SK-N-SH treated with all-trans-retinoic acid at 6 μM for 48 hours (cell line): ENCODE measurements at regions not wholly inside any gene's neighbourhood (a gene's known extent, or its start where the extent isn't known, plus 50 kb on each side); places are given as distances from the start of the nearest gene placed in this dataset.

ENCODE experiments used
- ATAC-seq: fragments of 200-7000 bp; cut with Tn5 transposase; 3 replicates; pipeline ENCODE4 v1.9.1; 2020; ENCODE audit warnings: mild to moderate bottlenecking, moderate library complexity
- ARNTL ChIP-seq: fragments of 450-650 bp; formaldehyde crosslinking; IDR thresholded peaks from 2 replicates; pipeline ENCODE4 v1.5.0; 2020; ENCODE audit warnings: low read depth, mild to moderate bottlenecking, moderate library complexity, borderline replicate concordance
- CSDC2 ChIP-seq: fragments of 250-450 bp; sonication (Bioruptor Pico); IDR thresholded peaks from 2 replicates; pipeline ENCODE4 v1.5.0; 2020; ENCODE audit warnings: mild to moderate bottlenecking, moderate library complexity
- CSRNP3 ChIP-seq: fragments of 250-450 bp; sonication (Bioruptor Pico); IDR thresholded peaks from 2 replicates; pipeline ENCODE4 v1.5.1; 2021; ENCODE audit warnings: mild to moderate bottlenecking, moderate library complexity
- ESRRG ChIP-seq: fragments of 250-450 bp; sonication (Bioruptor Pico); IDR thresholded peaks from 2 replicates; pipeline ENCODE4 v1.6.1; 2021; ENCODE audit warnings: mild to moderate bottlenecking
- GLIS3 ChIP-seq: fragments of 250-450 bp; sonication (Bioruptor Pico); IDR thresholded peaks from 2 replicates; pipeline ENCODE4 v1.5.0; 2020; ENCODE audit warnings: mild to moderate bottlenecking, moderate library complexity
- RARB ChIP-seq: fragments of 250-450 bp; sonication (Bioruptor Pico); IDR thresholded peaks from 2 replicates; pipeline ENCODE4 v1.8.0; 2021; ENCODE audit warnings: mild to moderate bottlenecking, moderate library complexity
- SNAI2 ChIP-seq: fragments of 250-450 bp; sonication (Bioruptor Pico); IDR thresholded peaks from 2 replicates; pipeline ENCODE4 v1.5.0; 2020; ENCODE audit warnings: mild to moderate bottlenecking, moderate library complexity
- TCF4 ChIP-seq: fragments of 250-450 bp; sonication (Bioruptor Pico); IDR thresholded peaks from 2 replicates; pipeline ENCODE4 v1.8.0; 2021; ENCODE audit warnings: mild to moderate bottlenecking, moderate library complexity, borderline replicate concordance
- ZFP3 ChIP-seq: fragments of 250-450 bp; sonication (Bioruptor Pico); IDR thresholded peaks from 2 replicates; pipeline ENCODE4 v1.5.0; 2020; ENCODE audit warnings: mild to moderate bottlenecking, moderate library complexity
- ZNF565 ChIP-seq: fragments of 450-650 bp; formaldehyde crosslinking; conservative IDR thresholded peaks from 2 replicates; pipeline ENCODE4 v1.5.0; 2020; ENCODE audit warnings: low read depth, mild to moderate bottlenecking, moderate library complexity
- ZNF8 ChIP-seq: fragments of 450-650 bp; formaldehyde crosslinking; IDR thresholded peaks from 2 replicates; pipeline ENCODE4 v1.5.0; 2020; ENCODE audit warnings: mild to moderate bottlenecking, moderate library complexity
- TF ChIP-seq, protein P1 (sequence below): fragments of 250-450 bp; sonication (Bioruptor Pico); IDR thresholded peaks from 2 replicates; pipeline ENCODE4 v1.5.0; 2020; ENCODE audit warnings: mild to moderate bottlenecking, moderate library complexity
- TF ChIP-seq, protein P2 (sequence below): fragments of 250-450 bp; sonication (Bioruptor Pico); IDR thresholded peaks from 2 replicates; pipeline ENCODE4 v1.8.0; 2021; ENCODE audit warnings: low read depth, mild to moderate bottlenecking, moderate library complexity, borderline replicate concordance
- TF ChIP-seq, protein P3 (sequence below): fragments of 250-450 bp; sonication (Bioruptor Pico); IDR thresholded peaks from 2 replicates; pipeline ENCODE4 v1.5.1; 2020; ENCODE audit warnings: low read depth, mild to moderate bottlenecking, moderate library complexity
- TF ChIP-seq, protein P4 (sequence below): fragments of 250-450 bp; sonication (Bioruptor Pico); IDR thresholded peaks from 2 replicates; pipeline ENCODE4 v1.8.0; 2020; ENCODE audit warnings: mild to moderate bottlenecking, moderate library complexity, borderline replicate concordance

DNA sequence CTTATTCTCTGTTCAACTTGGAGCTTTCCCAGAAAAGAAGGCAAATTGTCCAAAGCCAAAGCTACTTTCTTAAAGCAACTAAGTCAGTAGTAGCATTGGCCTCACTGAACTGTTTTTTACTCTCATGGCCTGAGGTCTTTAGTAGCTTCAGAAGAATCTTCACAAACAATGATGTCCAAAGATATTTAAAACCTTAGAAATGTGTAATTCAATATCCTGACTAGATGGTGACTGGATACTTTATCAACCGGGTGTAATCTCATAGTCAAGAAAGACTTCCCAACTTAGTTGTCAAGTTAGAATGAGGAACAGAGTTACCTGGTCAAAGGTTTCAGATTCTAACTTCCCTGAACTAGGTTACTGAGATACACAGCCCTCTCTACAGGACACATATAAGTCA lies 226.3 kb upstream of the ARHGEF26 start:
- ATAC-seq = no peak
- TF ChIP-seq ARNTL (CRISPR knock-in tag) (no peak), RARB (no peak), ZNF565 (CRISPR knock-in tag) (no peak), CSRNP3 (CRISPR knock-in tag) (no peak), TCF4 (CRISPR knock-in tag) (no peak), CSDC2 (no peak), ZNF8 (no peak), GLIS3 (CRISPR knock-in tag) (no peak), ESRRG (CRISPR knock-in tag) (no peak), SNAI2 (CRISPR knock-in tag) (no peak)
- TF ChIP-seq, protein P1, sequence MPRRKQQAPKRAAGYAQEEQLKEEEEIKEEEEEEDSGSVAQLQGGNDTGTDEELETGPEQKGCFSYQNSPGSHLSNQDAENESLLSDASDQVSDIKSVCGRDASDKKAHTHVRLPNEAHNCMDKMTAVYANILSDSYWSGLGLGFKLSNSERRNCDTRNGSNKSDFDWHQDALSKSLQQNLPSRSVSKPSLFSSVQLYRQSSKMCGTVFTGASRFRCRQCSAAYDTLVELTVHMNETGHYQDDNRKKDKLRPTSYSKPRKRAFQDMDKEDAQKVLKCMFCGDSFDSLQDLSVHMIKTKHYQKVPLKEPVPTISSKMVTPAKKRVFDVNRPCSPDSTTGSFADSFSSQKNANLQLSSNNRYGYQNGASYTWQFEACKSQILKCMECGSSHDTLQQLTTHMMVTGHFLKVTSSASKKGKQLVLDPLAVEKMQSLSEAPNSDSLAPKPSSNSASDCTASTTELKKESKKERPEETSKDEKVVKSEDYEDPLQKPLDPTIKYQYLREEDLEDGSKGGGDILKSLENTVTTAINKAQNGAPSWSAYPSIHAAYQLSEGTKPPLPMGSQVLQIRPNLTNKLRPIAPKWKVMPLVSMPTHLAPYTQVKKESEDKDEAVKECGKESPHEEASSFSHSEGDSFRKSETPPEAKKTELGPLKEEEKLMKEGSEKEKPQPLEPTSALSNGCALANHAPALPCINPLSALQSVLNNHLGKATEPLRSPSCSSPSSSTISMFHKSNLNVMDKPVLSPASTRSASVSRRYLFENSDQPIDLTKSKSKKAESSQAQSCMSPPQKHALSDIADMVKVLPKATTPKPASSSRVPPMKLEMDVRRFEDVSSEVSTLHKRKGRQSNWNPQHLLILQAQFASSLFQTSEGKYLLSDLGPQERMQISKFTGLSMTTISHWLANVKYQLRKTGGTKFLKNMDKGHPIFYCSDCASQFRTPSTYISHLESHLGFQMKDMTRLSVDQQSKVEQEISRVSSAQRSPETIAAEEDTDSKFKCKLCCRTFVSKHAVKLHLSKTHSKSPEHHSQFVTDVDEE (CRISPR knock-in tag) = no peak
- TF ChIP-seq, protein P2, sequence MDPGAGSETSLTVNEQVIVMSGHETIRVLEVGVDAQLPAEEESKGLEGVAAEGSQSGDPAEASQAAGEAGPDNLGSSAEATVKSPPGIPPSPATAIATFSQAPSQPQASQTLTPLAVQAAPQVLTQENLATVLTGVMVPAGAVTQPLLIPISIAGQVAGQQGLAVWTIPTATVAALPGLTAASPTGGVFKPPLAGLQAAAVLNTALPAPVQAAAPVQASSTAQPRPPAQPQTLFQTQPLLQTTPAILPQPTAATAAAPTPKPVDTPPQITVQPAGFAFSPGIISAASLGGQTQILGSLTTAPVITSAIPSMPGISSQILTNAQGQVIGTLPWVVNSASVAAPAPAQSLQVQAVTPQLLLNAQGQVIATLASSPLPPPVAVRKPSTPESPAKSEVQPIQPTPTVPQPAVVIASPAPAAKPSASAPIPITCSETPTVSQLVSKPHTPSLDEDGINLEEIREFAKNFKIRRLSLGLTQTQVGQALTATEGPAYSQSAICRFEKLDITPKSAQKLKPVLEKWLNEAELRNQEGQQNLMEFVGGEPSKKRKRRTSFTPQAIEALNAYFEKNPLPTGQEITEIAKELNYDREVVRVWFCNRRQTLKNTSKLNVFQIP (CRISPR knock-in tag) = no peak
- TF ChIP-seq, protein P3, sequence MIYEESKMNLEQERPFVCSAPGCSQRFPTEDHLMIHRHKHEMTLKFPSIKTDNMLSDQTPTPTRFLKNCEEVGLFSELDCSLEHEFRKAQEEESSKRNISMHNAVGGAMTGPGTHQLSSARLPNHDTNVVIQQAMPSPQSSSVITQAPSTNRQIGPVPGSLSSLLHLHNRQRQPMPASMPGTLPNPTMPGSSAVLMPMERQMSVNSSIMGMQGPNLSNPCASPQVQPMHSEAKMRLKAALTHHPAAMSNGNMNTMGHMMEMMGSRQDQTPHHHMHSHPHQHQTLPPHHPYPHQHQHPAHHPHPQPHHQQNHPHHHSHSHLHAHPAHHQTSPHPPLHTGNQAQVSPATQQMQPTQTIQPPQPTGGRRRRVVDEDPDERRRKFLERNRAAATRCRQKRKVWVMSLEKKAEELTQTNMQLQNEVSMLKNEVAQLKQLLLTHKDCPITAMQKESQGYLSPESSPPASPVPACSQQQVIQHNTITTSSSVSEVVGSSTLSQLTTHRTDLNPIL (CRISPR knock-in tag) = no peak
- TF ChIP-seq, all 23 proteins: peak for 0

DNA sequence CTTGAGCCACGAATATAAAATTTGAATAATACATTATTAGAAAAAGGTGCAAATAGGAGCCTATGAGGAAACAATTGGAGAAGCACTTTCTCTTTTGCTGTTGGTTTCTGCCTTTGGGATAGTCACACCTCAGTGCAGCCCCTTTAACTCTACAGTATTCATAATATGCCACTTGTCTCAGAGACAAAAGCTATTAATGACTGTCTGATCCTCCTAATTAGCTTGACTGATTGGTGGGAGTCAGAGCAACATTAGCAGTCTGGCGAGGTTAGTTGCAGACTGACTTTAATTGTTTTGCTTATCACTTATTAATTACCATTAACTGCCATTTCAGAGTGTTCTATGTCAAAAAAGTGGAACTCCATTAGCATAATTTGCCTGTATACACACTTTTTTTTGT lies 225.0 kb upstream of the ARHGEF26 start:
- no peak for ATAC-seq
- TF ChIP-seq CSRNP3 (CRISPR knock-in tag) (no peak), ZNF565 (CRISPR knock-in tag) (no peak), ZNF8 (no peak), ZFP3 (CRISPR knock-in tag) (no peak)
- TF ChIP-seq, protein P1 (CRISPR knock-in tag) = no peak
- TF ChIP-seq, protein P4, sequence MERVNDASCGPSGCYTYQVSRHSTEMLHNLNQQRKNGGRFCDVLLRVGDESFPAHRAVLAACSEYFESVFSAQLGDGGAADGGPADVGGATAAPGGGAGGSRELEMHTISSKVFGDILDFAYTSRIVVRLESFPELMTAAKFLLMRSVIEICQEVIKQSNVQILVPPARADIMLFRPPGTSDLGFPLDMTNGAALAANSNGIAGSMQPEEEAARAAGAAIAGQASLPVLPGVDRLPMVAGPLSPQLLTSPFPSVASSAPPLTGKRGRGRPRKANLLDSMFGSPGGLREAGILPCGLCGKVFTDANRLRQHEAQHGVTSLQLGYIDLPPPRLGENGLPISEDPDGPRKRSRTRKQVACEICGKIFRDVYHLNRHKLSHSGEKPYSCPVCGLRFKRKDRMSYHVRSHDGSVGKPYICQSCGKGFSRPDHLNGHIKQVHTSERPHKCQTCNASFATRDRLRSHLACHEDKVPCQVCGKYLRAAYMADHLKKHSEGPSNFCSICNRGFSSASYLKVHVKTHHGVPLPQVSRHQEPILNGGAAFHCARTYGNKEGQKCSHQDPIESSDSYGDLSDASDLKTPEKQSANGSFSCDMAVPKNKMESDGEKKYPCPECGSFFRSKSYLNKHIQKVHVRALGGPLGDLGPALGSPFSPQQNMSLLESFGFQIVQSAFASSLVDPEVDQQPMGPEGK (CRISPR knock-in tag) = no peak
